HG02642 (cell line): ENCODE measurements at regions not wholly inside any gene's neighbourhood (a gene's known extent, or its start where the extent isn't known, plus 50 kb on each side); places are given as distances from the start of the nearest gene placed in this dataset.
"Not testable (repeated sequence)": the region's sequence is repeated elsewhere in the genome, so short reads cannot be mapped to it uniquely, and the experiment has no call there.

Source experiments
- ATAC-seq: cut with Tn5 transposase; IDR thresholded peaks from one replicate; pipeline ENCODE4 v1.9.1; 2021; ENCODE audit warnings: mild to moderate bottlenecking; ENCODE audit not compliant: unreplicated experiment, poor library complexity

DNA sequence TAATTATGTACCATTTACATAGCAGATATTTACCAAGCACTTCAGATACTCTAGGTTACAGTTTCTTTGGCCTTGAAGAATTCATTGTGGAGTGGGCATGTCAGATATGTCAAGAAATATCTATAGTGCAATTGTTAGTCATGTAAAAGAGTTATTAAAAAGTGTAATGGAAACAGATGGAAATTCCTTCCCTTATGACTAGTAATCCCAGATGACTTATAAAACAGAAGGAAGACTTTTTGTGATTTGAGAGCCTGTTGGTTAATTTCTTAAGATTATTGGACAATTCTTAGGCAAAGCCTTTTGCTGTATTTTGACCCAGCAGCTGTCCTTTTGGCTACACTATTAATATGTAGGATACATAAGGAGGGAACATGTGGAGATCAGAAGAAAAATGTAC lies 708.9 kb upstream of the NECTIN3 start:
- ATAC-seq, result no peak

DNA sequence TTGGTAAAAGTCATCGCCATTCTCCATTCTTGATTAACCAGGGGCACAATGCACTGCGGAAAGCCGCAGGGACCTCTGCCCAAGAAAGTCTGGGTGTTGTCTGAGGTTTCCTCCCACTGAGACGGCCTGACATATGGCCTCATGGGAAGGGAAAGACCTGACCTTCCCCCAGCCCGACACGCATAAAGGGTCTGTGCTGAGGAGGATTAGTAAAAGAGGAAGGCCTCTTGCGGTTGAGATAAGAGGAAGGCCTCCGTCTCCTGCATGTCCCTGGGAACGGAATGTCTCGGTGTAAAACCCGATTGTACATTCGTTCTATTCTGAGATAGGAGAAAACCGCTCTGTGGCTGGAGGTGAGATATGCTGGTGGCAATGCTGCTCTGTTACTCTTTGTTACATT lies 704.3 kb upstream of the NECTIN3 start:
- not testable (repeated sequence) for ATAC-seq

DNA sequence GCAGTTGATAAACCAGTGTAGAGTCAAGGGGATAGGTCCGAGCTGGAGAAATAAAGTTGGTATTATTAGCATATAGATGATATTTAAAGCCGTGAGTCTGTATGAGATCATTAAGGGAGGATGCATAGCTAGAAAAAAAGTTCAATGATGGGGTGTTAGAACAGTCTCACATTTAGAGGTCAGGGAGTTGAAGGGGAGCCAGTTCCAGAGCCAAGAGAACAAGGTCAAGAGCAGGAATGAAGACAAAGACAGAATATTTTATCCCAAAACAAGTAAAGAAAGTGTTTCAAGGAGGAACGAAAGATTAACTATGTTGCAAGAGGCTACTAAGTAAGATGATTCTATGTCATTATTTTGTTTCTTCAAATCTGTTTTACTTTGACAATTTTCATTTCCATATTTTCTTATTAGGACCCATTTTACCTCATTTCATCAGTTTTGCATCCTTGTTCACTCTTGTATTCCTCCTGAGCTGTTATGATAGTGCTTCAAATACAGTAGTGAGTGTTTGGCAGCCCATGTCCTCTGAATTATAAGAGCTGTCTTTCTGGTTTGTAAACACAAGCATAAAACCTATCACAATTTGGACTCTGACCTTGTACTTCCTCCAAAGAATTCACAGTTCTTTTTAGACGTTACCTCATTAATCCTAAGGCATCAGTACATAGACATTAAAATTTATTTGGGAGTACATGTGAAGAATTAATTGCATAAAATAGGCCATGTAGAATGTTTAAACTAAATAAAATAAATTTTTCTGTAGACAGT lies 695.7 kb upstream of the NECTIN3 start:
- ATAC-seq, result no peak

DNA sequence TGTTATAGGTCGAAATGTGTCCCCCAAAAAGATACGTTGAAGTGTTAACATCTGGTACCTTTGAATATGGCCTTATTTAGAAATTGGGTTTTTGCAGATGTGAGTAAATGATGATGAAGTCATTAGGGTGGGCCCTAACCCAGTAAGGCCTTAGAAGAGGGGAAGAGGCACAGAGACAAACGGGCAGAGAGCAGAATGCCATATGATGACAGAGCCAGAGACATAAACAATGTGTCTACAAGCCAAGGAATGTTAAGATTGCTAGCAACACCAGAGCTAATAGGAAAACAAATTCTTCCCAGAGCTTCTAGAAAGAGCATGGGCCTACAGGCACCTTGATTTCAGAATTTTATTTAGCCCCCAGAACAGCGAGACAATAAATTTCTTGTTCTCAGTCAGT lies 693.1 kb upstream of the NECTIN3 start:
- no peak for ATAC-seq

DNA sequence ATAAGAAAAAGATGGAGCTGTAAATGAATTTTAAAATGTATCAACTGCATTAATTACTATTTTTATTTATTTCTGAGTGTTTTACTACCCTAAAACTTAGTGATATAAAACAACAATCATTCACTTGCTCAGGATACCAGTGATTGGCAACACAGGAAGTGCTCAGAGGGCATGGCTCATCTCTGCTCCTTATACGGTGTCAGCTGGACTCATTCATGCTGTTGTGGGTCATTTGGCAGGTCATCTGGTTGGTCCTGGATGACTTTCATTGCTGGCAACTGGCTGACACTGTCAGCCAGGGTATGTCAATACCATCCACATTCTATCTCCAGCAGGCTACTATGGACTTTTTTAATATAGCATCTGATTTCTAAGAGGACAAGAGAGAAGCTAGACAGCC lies 689.6 kb upstream of the NECTIN3 start:
- no peak for ATAC-seq

DNA sequence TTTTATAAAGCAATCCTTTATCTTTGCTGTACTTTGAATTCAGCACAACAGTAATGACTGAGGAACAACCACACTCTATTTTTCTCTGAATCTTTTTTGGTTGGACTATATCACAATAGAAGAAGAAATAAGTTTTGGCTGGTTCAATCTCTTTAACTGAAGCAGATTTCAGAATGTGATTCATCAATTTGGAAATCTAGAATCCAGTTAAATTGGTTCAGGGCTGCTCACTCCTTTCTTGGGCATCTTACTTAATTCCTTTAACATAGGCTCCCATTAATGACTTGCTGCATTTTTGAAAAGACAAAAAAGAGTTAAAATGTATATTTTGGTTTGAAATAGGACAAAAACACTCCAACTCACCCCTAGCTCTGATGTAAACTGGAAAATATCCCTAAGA lies 688.3 kb upstream of the NECTIN3 start:
- no peak for ATAC-seq

DNA sequence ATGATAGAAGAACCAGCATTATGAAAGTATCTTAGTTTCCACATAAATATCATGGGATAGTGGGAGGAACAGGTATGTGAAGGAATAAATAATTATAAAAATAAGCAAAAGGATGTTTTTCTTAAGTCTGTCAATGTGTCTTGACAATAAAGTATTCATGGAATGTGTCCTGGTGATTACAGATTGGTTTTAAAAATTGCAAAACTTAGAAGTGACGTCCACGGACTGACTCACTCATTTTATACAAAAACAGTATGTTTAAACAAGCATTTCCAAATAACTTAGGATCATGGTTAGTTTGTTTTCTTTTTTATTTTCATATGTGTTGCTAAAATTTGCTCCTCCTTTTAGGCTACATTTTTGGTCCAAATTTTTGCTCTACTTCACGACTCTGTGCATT lies 687.0 kb upstream of the NECTIN3 start:
- no peak for ATAC-seq

DNA sequence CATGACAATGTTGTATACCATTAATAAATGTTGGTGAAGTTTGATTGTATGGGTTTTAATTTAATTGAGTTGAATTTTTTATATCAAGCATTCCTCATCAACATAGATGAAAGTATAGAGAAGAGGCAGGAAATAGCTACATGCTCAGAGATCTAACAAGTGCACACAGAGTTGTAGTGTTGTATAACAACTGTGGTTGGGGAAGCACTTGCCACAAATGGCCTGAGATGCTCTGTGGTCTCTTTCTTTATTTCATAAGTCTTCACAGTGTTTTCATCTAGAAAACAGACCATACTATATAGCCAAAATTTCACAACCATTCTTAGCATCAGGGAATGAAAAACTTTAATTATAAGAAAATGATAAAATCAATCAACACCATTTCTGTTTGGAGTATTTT lies 682.6 kb upstream of the NECTIN3 start:
- ATAC-seq, result no peak

DNA sequence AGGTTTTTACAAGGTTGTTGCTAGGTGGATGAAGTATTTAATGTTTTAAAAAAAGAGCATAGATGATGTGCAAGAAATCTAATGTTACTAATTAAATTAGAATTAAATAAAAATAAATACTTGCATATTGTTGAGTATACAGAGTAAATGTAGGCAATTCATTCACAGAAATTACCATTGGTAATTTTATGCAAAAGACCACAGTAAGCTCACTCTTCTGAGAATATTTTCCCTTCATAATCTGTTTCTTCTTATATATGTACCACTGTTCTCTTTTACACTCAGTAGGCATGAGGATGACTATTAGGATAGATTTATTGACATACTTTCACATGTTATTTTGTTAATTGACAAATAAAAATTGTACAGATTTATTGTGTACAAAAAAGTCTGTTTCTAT lies 681.2 kb upstream of the NECTIN3 start:
- no peak for ATAC-seq

DNA sequence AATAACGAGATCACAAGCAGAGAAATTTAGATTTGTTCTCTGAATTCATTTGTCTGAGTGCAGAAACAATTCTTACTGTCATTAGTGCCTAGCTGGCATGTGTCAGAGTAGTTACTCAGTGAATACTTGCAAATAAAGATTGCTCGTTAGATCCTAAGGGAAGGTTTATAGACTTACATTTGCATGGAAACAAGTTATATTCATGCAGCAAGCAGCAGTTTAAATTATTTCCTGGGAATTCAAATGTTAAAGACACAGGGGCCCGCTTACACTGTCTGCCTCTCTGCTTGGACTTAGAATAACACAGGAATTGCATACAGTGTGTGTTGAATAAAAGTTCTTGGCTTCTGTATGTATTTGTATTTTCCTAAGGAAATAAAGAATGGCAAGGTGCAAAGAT lies 680.6 kb upstream of the NECTIN3 start:
- ATAC-seq, result no peak

DNA sequence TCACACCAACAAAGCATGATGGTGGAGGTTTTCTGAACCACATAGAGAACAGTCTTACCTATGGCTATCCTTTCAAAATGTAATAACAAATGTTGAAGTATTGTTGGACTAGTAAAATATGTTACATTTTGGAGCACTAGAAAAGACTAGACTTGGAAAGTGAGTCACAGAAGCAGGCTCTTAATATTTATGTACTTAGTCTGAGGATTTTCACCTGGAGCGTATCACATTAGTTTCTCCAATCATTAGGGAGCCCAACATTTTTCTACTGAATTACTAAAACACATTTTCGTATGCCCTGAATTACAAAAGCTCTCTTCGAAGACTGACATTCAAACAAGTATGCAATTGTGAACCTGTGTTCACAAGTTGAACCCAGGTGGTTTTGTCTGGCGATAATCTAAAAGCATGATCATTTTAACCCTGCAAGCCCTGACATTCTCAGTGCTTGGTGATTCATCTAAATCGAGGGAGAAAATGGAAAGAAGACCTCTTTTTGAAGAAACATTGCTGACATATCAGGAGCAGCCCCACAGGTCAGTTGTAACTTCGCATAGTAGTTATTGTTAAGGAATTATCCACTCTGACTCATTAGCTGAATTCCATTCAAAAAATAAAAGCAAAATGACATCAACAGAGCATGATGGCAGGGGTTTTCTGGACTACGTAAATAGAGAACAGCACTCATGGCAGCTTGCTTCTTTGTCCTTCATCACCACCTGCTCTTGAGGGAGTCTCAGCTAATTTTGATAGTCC lies 679.8 kb upstream of the NECTIN3 start:
- no peak for ATAC-seq

DNA sequence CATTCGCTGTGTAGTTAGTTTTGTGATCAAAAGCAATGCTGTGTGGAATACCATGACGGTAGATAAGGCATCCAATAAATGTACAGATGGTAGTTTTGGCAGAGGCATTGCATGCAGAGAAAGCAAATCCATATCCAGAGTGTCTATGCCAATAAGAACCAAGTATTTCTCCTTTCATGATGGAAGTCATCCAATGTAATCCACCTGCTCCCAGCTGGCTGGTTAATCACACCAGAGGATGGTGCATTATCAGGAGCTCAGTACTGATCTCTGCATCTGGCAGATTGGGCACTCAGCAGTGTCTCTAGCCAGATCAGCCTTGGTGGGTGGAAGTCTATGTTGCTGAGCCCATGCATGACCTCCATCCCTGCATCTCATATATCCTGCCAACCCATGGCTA lies 677.7 kb upstream of the NECTIN3 start:
- no peak for ATAC-seq

DNA sequence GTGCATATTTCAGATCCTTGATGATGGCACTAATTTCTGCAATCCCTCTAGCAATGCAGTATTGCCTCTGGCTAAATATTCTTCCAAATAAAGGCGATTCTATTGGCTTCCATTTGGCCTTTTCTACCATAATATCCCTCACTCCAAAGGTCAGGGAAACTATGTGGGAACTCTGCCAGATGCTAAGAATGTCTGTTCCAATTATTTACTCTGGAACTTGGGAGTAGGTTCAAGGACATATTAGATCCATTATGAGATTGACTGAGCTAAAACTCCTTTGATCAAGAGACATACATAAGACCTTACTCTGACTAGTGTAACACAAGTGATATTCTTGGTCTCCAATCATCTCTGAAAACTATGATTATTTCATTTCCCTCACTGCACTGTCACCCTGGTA lies 674.5 kb upstream of the NECTIN3 start:
- ATAC-seq, result no peak

DNA sequence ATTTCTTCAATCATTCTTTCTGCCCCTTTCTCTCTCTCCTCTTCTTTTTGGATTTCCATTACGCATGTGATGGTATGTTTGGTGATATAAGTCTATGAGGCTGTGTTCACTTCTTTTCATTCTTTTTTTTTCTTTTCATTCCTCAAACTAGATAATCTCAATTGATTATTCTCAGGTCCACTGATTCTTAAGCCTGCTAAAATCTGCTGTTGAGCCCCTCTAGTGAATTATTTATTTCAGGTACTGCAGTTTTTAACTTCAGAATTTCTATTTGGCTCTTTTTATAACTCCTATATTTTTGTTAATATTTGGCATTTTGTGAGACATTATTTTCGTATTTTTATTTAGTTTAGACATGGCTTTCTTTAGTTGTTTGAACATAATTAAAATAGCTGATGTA lies 671.3 kb upstream of the NECTIN3 start:
- no peak for ATAC-seq

DNA sequence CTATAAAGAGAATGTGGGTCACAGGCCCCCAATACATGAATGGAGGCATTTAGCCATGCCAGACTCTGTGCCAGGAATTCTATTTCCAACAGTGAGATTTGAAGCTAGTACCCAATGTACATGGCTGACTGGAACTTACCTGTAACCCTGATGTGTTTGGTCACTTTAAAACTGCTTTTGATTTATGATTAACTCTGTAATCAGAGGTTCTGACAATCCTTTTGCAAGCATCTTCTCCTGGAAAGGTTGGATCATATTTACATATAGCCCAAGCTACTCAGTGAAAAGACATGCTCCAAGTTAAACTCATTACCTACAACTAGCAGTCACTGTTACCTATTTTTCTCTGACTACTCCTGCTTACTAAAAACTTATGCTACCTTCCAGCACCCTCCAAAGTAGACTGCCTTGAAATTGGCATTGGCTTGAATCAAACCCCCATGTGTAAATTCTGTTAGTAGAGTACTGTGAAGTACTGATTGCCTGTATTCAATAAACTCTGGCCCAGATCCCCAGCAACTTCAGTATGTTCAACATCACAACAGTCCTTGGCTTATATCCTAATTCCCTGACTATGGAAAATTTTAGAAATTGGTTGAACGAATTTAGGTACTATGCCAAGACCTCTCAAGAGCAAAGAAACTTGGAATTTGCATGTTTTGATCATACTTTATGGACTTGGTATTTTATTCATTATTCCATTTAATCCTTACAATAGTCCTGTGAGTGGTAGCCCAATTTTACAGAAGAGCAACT lies 665.6 kb upstream of the NECTIN3 start:
- ATAC-seq, result no peak

DNA sequence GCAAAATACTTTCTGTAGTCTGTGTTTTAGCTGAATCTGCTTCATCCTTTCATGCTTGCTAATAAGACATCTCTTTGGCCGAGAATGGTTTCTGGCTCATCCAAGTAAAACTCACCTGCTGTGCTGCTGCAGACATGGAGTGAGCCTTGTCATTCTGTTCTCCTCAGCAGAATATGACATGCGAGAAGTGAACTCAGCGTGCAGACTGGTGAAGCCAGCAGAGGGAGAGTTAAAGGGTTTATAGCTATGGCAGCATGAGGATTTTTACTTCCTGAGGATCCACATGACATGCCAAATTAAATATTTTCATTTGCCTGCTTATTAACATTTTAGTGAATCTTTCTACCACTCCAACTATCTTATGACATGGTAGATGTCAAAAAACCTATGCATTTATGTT lies 658.4 kb upstream of the NECTIN3 start:
- no peak for ATAC-seq

DNA sequence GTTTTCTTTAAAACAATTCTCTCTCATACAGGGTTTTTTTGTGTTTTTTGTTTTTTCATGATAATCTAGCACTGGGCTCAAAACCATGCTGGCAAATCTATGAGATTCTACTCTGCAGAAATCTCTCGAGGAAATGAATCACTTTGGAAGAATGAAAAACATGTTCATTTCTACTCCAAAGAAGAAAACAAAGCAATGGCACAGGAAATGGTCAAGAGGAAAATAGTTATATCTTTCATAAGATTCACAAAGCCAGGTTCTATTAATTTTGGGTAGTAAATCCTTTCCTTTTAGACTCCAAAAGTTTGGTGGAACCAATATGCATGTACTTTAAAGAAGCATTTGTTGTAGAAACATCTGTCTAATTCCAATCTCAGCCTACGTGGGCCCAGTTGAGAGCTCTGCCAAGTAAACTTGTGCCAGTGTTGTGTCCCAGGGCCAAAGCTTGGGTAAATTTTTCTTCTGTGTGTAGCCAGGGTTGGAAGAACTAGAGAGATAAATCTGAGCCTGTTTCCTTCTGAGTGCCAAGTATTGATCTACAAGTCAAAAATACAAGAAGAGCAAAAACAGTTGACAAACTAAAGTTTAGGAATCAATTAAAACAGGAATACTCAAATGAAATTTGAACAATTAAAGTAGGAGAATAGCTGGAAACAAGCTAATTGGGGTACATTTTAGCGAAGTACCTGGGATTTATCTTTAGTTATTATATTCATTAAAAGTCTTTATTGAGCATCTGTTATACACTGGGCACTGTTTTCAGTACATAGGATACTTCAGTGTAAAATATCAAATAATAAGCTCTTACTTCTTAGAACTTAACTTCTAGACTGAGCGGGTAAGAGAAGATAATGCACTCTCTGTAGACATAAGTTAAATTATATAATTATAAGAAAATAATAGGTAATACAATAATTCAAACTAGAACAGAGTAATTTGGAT lies 657.5 kb upstream of the NECTIN3 start:
- no peak for ATAC-seq

DNA sequence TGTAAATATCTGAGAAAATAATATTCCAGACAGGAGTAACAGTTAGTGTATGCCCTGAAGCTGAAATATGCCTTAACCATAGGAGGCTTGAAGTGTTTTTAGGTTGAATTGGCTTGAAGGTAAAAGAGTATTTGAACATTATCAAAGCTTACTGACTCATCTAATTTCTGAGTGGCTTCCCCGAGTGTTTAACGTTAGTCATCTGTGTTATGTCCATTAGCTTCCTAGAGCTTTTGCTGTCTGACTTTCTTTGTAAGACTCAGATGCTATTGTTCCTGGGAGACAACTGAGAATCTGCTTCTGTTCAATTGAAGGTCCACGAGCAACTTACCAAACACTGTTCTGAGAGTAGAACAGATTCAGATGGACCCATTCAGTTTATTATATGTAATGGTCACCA lies 656.8 kb upstream of the NECTIN3 start:
- ATAC-seq, result no peak

DNA sequence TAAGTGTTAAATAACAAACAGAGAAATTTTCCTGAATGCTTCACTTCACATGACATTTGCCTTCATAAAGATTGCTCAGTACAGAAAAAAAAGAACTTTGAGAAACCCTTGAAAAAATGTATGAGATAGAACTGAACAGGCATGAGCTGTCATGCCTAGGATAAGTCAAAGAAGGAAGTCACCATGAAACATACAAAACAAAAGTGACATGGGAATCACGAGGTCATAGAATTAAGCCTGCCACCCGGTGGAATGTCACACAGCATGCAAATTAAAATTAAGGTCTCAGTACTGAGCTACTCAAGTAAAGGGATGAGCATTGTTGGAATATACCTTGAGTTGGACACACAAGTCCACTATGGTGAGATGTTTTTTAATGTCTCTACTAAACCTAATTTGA lies 652.5 kb upstream of the NECTIN3 start:
- no peak for ATAC-seq

DNA sequence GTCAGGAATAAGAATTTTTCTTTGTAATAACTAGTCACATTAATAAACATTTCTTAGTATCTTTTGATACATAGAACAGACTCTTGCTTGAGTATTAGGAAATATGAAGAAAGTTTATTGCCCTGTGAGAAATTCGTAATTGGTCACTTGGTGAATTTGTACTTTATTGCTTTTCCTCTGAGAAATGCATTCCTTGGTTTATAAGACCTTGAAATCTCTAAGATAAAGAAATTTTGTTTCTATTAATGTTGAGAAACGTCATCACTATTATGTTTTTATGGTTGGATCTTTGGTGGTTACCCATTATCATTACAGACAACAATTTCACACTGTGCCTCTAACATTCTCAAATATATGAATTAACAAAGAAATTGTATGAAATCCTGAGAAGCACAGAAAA lies 652.0 kb upstream of the NECTIN3 start:
- ATAC-seq, result no peak
